HG03060 (cell line): ENCODE measurements at regions not wholly inside any gene's neighbourhood (a gene's known extent, or its start where the extent isn't known, plus 50 kb on each side); places are given as distances from the start of the nearest gene placed in this dataset.
"Not testable (repeated sequence)": the region's sequence is repeated elsewhere in the genome, so short reads cannot be mapped to it uniquely, and the experiment has no call there.

Experiments used
- ATAC-seq: cut with Tn5 transposase; IDR thresholded peaks from one replicate; pipeline ENCODE4 v1.9.1; 2021; ENCODE audit warnings: low read depth, moderate number of reproducible peaks; ENCODE audit not compliant: unreplicated experiment

GRCh38 chr6:103838457-103838856 is 1021.3 kb downstream of the HACE1 start:
- no peak for ATAC-seq

GRCh38 chr6:103826209-103826608 is 1033.5 kb downstream of the HACE1 start:
- no peak for ATAC-seq

GRCh38 chr6:103820148-103820547 is 1039.6 kb downstream of the HACE1 start:
- no peak for ATAC-seq

- ATAC-seq, result no peak
These were observed 1040.2 kb downstream of the HACE1 start for GRCh38 chr6:103819509-103819908.

- ATAC-seq, result no peak
These were observed 1046.7 kb downstream of the HACE1 start for GRCh38 chr6:103812970-103813369.

- not testable (repeated sequence) for ATAC-seq
These were observed 1057.7 kb downstream of the HACE1 start for GRCh38 chr6:103801901-103802479.

GRCh38 chr6:103799971-103800670 is 1059.6 kb downstream of the HACE1 start:
- ATAC-seq, result no peak

GRCh38 chr6:103798166-103798565 is 1061.6 kb downstream of the HACE1 start:
- no peak for ATAC-seq

- no peak for ATAC-seq
These were observed 1062.0 kb downstream of the HACE1 start for GRCh38 chr6:103797738-103798137.

GRCh38 chr6:103791458-103791857 is 1068.3 kb downstream of the HACE1 start:
- ATAC-seq, result no peak

GRCh38 chr6:103784117-103784516 is 1075.6 kb downstream of the HACE1 start:
- no peak for ATAC-seq

- ATAC-seq, result no peak
These were observed 1076.4 kb downstream of the HACE1 start for GRCh38 chr6:103783329-103783728.

GRCh38 chr6:103769431-103769830 is 1090.3 kb downstream of the HACE1 start:
- no peak for ATAC-seq

GRCh38 chr6:103750603-103751002 is 1109.1 kb downstream of the HACE1 start:
- no peak for ATAC-seq

GRCh38 chr6:103734016-103734415 is 1125.7 kb downstream of the HACE1 start:
- ATAC-seq, result no peak

- no peak for ATAC-seq
These were observed 1130.1 kb downstream of the HACE1 start for GRCh38 chr6:103729658-103730057.

- no peak for ATAC-seq
These were observed 1136.0 kb downstream of the HACE1 start for GRCh38 chr6:103723438-103724322.

- ATAC-seq, result no peak
These were observed 1137.0 kb downstream of the HACE1 start for GRCh38 chr6:103722683-103723082.

GRCh38 chr6:103721923-103722322 is 1137.8 kb downstream of the HACE1 start:
- ATAC-seq, result no peak

- no peak for ATAC-seq
These were observed 1139.3 kb downstream of the HACE1 start for GRCh38 chr6:103720393-103720792.

GRCh38 chr6:103719545-103719944 is 1140.2 kb downstream of the HACE1 start:
- ATAC-seq, result no peak
